ENCODE measurements at regions not wholly inside any gene's neighbourhood (a gene's known extent, or its start where the extent isn't known, plus 50 kb on each side); places are given as distances from the start of the nearest gene placed in this dataset.

- no peak for TF ChIP-seq EZH2 (IDR thresholded peaks at IDR 0.05)
- H3K4me1 Mint-ChIP-seq: no peaks in the 10 kb centered on the region
- no peak overlapping the region for H3K4me3 Mint-ChIP-seq
- Histone ChIP-seq H3K36me3 (no peaks in the 10 kb centered on the region), H3K27ac (no peak overlapping the region), H3K4me2 (no peak overlapping the region), H3K9me3 (ENCODE audit: low read depth) (no peaks in the 10 kb centered on the region), H3K79me2 (ENCODE audit: low read depth) (no peaks in the 10 kb centered on the region), H2AFZ (replicated peaks) (no peak overlapping the region), H4K20me1 (ENCODE audit: low read depth) (no peaks in the 10 kb centered on the region), H3K9ac (no peak overlapping the region), H3F3A (ENCODE audit: low read depth) (no peaks in the 10 kb centered on the region), H3K4me3 (no peak overlapping the region), H3K4me1 (no peaks in the 10 kb centered on the region), H3K27me3 (no peaks in the 10 kb centered on the region)
- no peaks in the 10 kb centered on the region for H3K27me3 Mint-ChIP-seq (ENCODE audit: insufficient read depth, low read depth)
- no peaks in the 10 kb centered on the region for H3K9me3 Mint-ChIP-seq
- no peak overlapping the region for H3K27ac Mint-ChIP-seq
- H3K36me3 Mint-ChIP-seq: no peaks in the 10 kb centered on the region
- no peak for DNase-seq (ENCODE audit: low spot score)
These were observed 121.0 kb upstream of the MPPED2 start for GRCh38 chr11:30707110-30707509.

DNA sequence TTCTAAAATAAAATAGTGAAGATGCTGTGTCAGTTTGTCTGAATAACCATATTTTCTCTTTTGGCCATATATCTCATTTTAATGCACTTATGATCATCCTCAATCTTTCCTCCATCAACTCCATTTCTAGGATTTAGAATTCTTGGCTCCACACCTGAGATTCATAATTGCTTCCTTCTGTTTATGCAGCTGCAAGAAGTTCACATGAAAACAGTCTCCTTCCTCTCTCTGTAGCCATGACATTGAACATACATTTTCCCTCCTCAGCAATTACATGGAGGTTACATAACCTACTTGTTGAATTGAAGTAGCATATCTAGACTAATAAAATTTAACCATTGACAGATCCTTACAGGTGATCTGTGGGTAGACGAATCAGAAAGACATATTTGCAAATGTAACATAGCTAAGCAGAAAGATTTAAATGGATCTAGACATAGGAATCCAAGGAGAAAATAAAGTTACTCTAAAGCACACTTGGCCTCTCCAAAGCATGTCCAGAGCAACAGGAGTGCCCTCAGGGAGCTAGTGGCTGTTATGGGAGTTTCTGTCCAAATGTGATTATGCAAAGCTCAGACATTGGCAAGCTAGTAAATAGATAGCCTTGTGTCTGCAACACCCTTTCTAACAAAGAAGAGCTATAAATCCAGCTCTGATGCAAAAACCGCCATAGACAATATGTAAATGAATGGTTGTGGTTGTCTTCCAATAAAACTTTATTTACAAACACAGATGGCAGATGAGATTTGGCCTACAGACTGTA lies 119.9 kb upstream of the MPPED2 start:
- Histone ChIP-seq H3K4me2 (no peak overlapping the region), H3K4me3 (no peak overlapping the region), H2AFZ (replicated peaks) (no peak overlapping the region), H3F3A (ENCODE audit: low read depth) (no peaks in the 10 kb centered on the region), H3K4me1 (no peaks in the 10 kb centered on the region), H4K20me1 (ENCODE audit: low read depth) (no peaks in the 10 kb centered on the region), H3K79me2 (ENCODE audit: low read depth) (no peaks in the 10 kb centered on the region), H3K27me3 (no peaks in the 10 kb centered on the region), H3K27ac (no peak overlapping the region), H3K9ac (no peak overlapping the region), H3K36me3 (no peaks in the 10 kb centered on the region), H3K9me3 (ENCODE audit: low read depth) (no peaks in the 10 kb centered on the region)
- no peak for TF ChIP-seq EZH2 (IDR thresholded peaks at IDR 0.05)
- TF ChIP-seq, protein P1, sequence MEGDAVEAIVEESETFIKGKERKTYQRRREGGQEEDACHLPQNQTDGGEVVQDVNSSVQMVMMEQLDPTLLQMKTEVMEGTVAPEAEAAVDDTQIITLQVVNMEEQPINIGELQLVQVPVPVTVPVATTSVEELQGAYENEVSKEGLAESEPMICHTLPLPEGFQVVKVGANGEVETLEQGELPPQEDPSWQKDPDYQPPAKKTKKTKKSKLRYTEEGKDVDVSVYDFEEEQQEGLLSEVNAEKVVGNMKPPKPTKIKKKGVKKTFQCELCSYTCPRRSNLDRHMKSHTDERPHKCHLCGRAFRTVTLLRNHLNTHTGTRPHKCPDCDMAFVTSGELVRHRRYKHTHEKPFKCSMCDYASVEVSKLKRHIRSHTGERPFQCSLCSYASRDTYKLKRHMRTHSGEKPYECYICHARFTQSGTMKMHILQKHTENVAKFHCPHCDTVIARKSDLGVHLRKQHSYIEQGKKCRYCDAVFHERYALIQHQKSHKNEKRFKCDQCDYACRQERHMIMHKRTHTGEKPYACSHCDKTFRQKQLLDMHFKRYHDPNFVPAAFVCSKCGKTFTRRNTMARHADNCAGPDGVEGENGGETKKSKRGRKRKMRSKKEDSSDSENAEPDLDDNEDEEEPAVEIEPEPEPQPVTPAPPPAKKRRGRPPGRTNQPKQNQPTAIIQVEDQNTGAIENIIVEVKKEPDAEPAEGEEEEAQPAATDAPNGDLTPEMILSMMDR (IDR thresholded peaks at IDR 0.05): no peak
- TF ChIP-seq EZH2phosphoT487 (IDR thresholded peaks at IDR 0.05): no peak
- no peak for DNase-seq (ENCODE audit: low spot score)
- Mint-ChIP-seq H3K27ac (no peak overlapping the region), H3K9me3 (no peaks in the 10 kb centered on the region), H3K4me1 (no peaks in the 10 kb centered on the region), H3K36me3 (no peaks in the 10 kb centered on the region), H3K27me3 (ENCODE audit: insufficient read depth, low read depth) (no peaks in the 10 kb centered on the region), H3K4me3 (no peak overlapping the region)

DNA sequence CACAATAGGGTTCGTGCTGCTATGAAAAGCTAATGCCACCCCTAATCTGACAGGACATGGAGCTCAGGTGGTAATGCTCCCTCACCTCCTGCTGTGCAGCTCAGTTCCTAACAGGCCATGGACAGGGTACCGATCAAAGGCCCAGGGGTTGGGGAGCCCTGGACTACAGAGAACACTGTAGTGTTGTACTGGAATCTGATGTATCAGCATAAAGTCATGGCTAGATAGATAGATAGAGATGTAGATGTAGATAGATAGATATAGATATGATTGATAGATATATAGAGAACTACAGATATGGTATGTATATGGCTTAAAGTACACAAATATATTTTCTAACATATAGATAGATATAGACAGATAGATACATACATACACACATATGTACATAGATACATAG lies 112.3 kb upstream of the MPPED2 start:
- no peaks in the 10 kb centered on the region for H3K27me3 ChIP-seq
- TF ChIP-seq EZH2 (IDR thresholded peaks at IDR 0.05): no peak
- no peaks in the 10 kb centered on the region for H3K4me1 Mint-ChIP-seq
- no peaks in the 10 kb centered on the region for H3K36me3 Mint-ChIP-seq
- no peaks in the 10 kb centered on the region for H3K79me2 ChIP-seq (ENCODE audit: low read depth)
- H3K9me3 Mint-ChIP-seq: no peaks in the 10 kb centered on the region
- no peaks in the 10 kb centered on the region for H3F3A ChIP-seq (ENCODE audit: low read depth)
- H3K4me2 ChIP-seq: no peak overlapping the region
- no peak overlapping the region for H3K27ac Mint-ChIP-seq
- no peak overlapping the region for H3K4me3 Mint-ChIP-seq
- H4K20me1 ChIP-seq (ENCODE audit: low read depth): no peaks in the 10 kb centered on the region
- no peaks in the 10 kb centered on the region for H3K4me1 ChIP-seq
- no peak overlapping the region for H3K4me3 ChIP-seq
- H3K9ac ChIP-seq: no peak overlapping the region
- no peaks in the 10 kb centered on the region for H3K36me3 ChIP-seq
- no peaks in the 10 kb centered on the region for H3K9me3 ChIP-seq (ENCODE audit: low read depth)
- no peak for DNase-seq (ENCODE audit: low spot score)
- no peaks in the 10 kb centered on the region for H3K27me3 Mint-ChIP-seq (ENCODE audit: insufficient read depth, low read depth)
- H3K27ac ChIP-seq: no peak overlapping the region
- no peak overlapping the region for H2AFZ ChIP-seq (replicated peaks)

- H3K79me2 ChIP-seq (ENCODE audit: low read depth): no peaks in the 10 kb centered on the region
- no peaks in the 10 kb centered on the region for H3K27me3 ChIP-seq
- no peak overlapping the region for H3K27ac ChIP-seq
- Mint-ChIP-seq H3K36me3 (no peaks in the 10 kb centered on the region), H3K9me3 (no peaks in the 10 kb centered on the region), H3K4me1 (no peaks in the 10 kb centered on the region), H3K27ac (no peak overlapping the region), H3K27me3 (ENCODE audit: insufficient read depth, low read depth) (peaks cover 3% of the 10 kb centered on the region), H3K4me3 (no peak overlapping the region)
- H3K4me1 ChIP-seq: no peaks in the 10 kb centered on the region
- no peak overlapping the region for H3K9ac ChIP-seq
- no peak overlapping the region for H3K4me2 ChIP-seq
- no peaks in the 10 kb centered on the region for H3K9me3 ChIP-seq (ENCODE audit: low read depth)
- no peaks in the 10 kb centered on the region for H3F3A ChIP-seq (ENCODE audit: low read depth)
- no peak for TF ChIP-seq EZH2 (IDR thresholded peaks at IDR 0.05)
- TF ChIP-seq EZH2phosphoT487 (IDR thresholded peaks at IDR 0.05): no peak
- TF ChIP-seq, protein P1 (IDR thresholded peaks at IDR 0.05): no peak
- no peak overlapping the region for H2AFZ ChIP-seq (replicated peaks)
- H3K36me3 ChIP-seq: no peaks in the 10 kb centered on the region
- no peak for DNase-seq (ENCODE audit: low spot score)
- H4K20me1 ChIP-seq (ENCODE audit: low read depth): no peaks in the 10 kb centered on the region
- H3K4me3 ChIP-seq: no peak overlapping the region
These were observed 110.9 kb upstream of the MPPED2 start for GRCh38 chr11:30697032-30697431.

Data from neural progenitor cell (in vitro differentiated cells).